Ovary (tissue), 3 donors: ENCODE measurements at regions not wholly inside any gene's neighbourhood (a gene's known extent, or its start where the extent isn't known, plus 50 kb on each side); places are given as distances from the start of the nearest gene placed in this dataset.

Experiments
- POLR2A ChIP-seq: fragments of 450-650 bp; IDR thresholded peaks from one replicate; pipeline ENCODE4 v1.6.1; 2017; ENCODE audit warnings: antibody characterized with exemption, mild to moderate bottlenecking, moderate library complexity
- TF ChIP-seq, protein P1 (sequence below), 3 donors: fragments of 450-650 bp in 2 of 3; fragments of 200-600 bp in 1 of 3; IDR thresholded peaks; one replicate each; pipeline versions ENCODE4 v1.5.1 to v1.8.0; 2016 to 2022; ENCODE audit warnings: antibody characterized with exemption in 3 of 3, mild to moderate bottlenecking in 1 of 3
- donor health status: DM: no; HTN: no; CAD: no.

DNA sequence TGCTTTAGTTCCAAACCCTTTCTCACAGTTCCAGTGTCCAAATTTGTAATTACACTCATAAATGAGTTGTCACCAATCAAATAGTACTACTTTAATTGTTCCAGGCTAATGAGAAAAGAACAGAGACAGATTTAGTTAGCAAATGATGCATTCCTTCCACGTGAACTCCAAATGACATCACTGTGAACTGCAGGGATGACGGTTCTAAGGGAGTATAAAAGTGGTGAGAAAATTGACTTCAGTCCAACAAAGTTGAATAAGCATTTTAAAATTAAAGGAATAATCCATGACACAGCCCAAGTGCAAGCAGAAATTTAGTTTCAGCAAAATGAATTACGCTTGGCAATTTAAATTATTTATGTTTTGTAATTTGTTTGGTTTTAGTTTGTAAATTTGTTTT, 102.0 kb upstream of the LRATD1 start:
- TF ChIP-seq, protein P1, sequence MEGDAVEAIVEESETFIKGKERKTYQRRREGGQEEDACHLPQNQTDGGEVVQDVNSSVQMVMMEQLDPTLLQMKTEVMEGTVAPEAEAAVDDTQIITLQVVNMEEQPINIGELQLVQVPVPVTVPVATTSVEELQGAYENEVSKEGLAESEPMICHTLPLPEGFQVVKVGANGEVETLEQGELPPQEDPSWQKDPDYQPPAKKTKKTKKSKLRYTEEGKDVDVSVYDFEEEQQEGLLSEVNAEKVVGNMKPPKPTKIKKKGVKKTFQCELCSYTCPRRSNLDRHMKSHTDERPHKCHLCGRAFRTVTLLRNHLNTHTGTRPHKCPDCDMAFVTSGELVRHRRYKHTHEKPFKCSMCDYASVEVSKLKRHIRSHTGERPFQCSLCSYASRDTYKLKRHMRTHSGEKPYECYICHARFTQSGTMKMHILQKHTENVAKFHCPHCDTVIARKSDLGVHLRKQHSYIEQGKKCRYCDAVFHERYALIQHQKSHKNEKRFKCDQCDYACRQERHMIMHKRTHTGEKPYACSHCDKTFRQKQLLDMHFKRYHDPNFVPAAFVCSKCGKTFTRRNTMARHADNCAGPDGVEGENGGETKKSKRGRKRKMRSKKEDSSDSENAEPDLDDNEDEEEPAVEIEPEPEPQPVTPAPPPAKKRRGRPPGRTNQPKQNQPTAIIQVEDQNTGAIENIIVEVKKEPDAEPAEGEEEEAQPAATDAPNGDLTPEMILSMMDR (IDR thresholded peaks at IDR 0.05), result no peak
- TF ChIP-seq POLR2A, result no peak
